ENCODE measurements at regions not wholly inside any gene's neighbourhood (a gene's known extent, or its start where the extent isn't known, plus 50 kb on each side); places are given as distances from the start of the nearest gene placed in this dataset.

GRCh38 chrX:38982843-38983242 is 181.6 kb downstream of the MID1IP1 start:
- TF ChIP-seq ZNF274 (IDR thresholded peaks at IDR 0.05; ENCODE audit: low read depth, low read length) (no peak), YY1 (IDR thresholded peaks at IDR 0.05; ENCODE audit: insufficient read depth, insufficient read length) (no peak)

Data from NT2/D1 (cell line).